GM12891 (cell line): ENCODE measurements at regions not wholly inside any gene's neighbourhood (a gene's known extent, or its start where the extent isn't known, plus 50 kb on each side); places are given as distances from the start of the nearest gene placed in this dataset.

Experiments
- POLR2A ChIP-seq: IDR thresholded peaks from 2 replicates; pipeline ENCODE4 v1.6.1; 2011; ENCODE audit warnings: low read depth, low read length, control low read depth
- POLR2AphosphoS5 ChIP-seq: IDR thresholded peaks from 2 replicates; pipeline ENCODE4 v1.6.1; 2011; ENCODE audit warnings: low read depth, low read length, control low read depth
- POU2F2 ChIP-seq: IDR thresholded peaks from 2 replicates; pipeline ENCODE4 v1.6.1; 2011; ENCODE audit warnings: low read depth, mild to moderate bottlenecking, control low read depth, low read length, moderate library complexity
- SPI1 ChIP-seq: IDR thresholded peaks from 2 replicates; pipeline ENCODE4 v1.6.1; 2011; ENCODE audit warnings: low read depth, low read length, control low read depth
- TAF1 ChIP-seq: IDR thresholded peaks from 2 replicates; pipeline ENCODE4 v1.6.1; 2011; ENCODE audit warnings: low read depth, low read length, control low read depth

GRCh38 chr6:56766139-56766805 is 123.6 kb upstream of the DST start:
- TF ChIP-seq POLR2A (no peak), POLR2AphosphoS5 (no peak), POU2F2 (no peak), TAF1 (no peak), SPI1 (no peak)
